Breast epithelium (tissue), 4 donors: ENCODE measurements at regions not wholly inside any gene's neighbourhood (a gene's known extent, or its start where the extent isn't known, plus 50 kb on each side); places are given as distances from the start of the nearest gene placed in this dataset.

Source experiments
- DNase-seq, 2 donors: peaks; one replicate each; pipeline ENCODE4 v3.0.0-alpha.2; 2019; ENCODE audit warnings: low spot score in 2 of 2
- H3K27ac ChIP-seq, 2 donors: fragments of 200-600 bp; sonication (generic) in 1 of 2; one replicate each; pipeline ENCODE4 v1.5.1; 2016 to 2019; ENCODE audit warnings: mild to moderate bottlenecking in 1 of 2
- H3K27me3 ChIP-seq, 2 donors: fragments of 200-600 bp; sonication (generic) in 1 of 2; one replicate each; pipeline versions ENCODE4 v1.5.1 to v1.6.0; 2017 to 2019; ENCODE audit warnings: control low read depth in 1 of 2, mild to moderate bottlenecking in 1 of 2
- H3K36me3 ChIP-seq: fragments of 200-600 bp; one replicate; pipeline ENCODE4 v1.5.1; 2019
- H3K4me1 ChIP-seq, 2 donors: fragments of 200-600 bp; sonication (generic); one replicate each; pipeline ENCODE4 v1.5.1; 2016 to 2019; ENCODE audit warnings: control low read depth in 1 of 2
- H3K4me3 ChIP-seq, 3 donors: fragments of 200-600 bp; sonication (generic); 1 replicate in 2 of 3; 2 replicates in 1 of 3; pipeline ENCODE4 v1.5.1; 2016 to 2019; ENCODE audit warnings: mild to moderate bottlenecking in 3 of 3, moderate library complexity in 2 of 3
- H3K9me3 ChIP-seq, 2 donors: fragments of 200-600 bp; sonication (generic) in 1 of 2; one replicate each; pipeline ENCODE4 v1.5.1; 2016 to 2019; ENCODE audit warnings: control low read depth in 1 of 2
- CTCF ChIP-seq, 3 donors: fragments of 450-650 bp; IDR thresholded peaks; one replicate each; pipeline ENCODE4 v1.5.1; 2016 to 2017; ENCODE audit warnings: antibody characterized with exemption in 3 of 3, mild to moderate bottlenecking in 3 of 3, moderate library complexity in 3 of 3
- POLR2A ChIP-seq: fragments of 450-650 bp; IDR thresholded peaks from one replicate; pipeline ENCODE4 v1.6.1; 2016; ENCODE audit warnings: antibody characterized with exemption, mild to moderate bottlenecking, moderate library complexity
- POLR2AphosphoS5 ChIP-seq, 3 donors: sonication (generic); formaldehyde crosslinking; IDR thresholded peaks; one replicate each; pipeline ENCODE4 v1.6.1; 2017; ENCODE audit warnings: antibody characterized with exemption in 3 of 3
- intact Hi-C: fragments of 100-400 bp; cut with DNase I; formaldehyde crosslinking; loops from one replicate; pipeline ENCODE4 v1.15.1; 2023; ENCODE audit warnings: low total_unique reads

- Histone ChIP-seq H3K4me1 (no peaks in the 10 kb centered on the region), H3K36me3 (no peaks in the 10 kb centered on the region), H3K4me3 (no peak overlapping the region), H3K27me3 (no peaks in the 10 kb centered on the region), H3K9me3 (no peaks in the 10 kb centered on the region), H3K27ac (no peak overlapping the region)
- intact Hi-C loops: no loop called here
- no peak for DNase-seq
- TF ChIP-seq POLR2AphosphoS5 (IDR thresholded peaks at IDR 0.05) (no peak), CTCF (IDR thresholded peaks at IDR 0.05) (no peak), POLR2A (no peak)
Observed at GRCh38 chr9:2286825-2287455, 271.8 kb downstream of the SMARCA2 start.

- Histone ChIP-seq H3K36me3 (no peaks in the 10 kb centered on the region), H3K9me3 (no peaks in the 10 kb centered on the region), H3K4me3 (no peak overlapping the region), H3K27ac (no peak overlapping the region), H3K4me1 (no peaks in the 10 kb centered on the region), H3K27me3 (no peaks in the 10 kb centered on the region)
- DNase-seq: no peak
- TF ChIP-seq POLR2A (no peak), POLR2AphosphoS5 (IDR thresholded peaks at IDR 0.05) (no peak)
- intact Hi-C loops: no loop called here
Observed at GRCh38 chr9:2288309-2288708, 273.2 kb downstream of the SMARCA2 start.

GRCh38 chr9:2289263-2289662 lies 274.1 kb downstream of the SMARCA2 start:
- Histone ChIP-seq H3K9me3 (no peaks in the 10 kb centered on the region), H3K27ac (no peak overlapping the region), H3K4me3 (no peak overlapping the region), H3K4me1 (no peaks in the 10 kb centered on the region), H3K27me3 (no peaks in the 10 kb centered on the region), H3K36me3 (no peaks in the 10 kb centered on the region)
- TF ChIP-seq POLR2A: no peak
- no peak for TF ChIP-seq POLR2AphosphoS5 (IDR thresholded peaks at IDR 0.05)
- no peak for DNase-seq
- intact Hi-C loops: no loop called here

GRCh38 chr9:2290382-2290781 lies 275.2 kb downstream of the SMARCA2 start:
- intact Hi-C loops: loop anchor here (5.0 kb wide), 1 partner anchor 707 kb away; no protein-coding TSS in a partner anchor
- Histone ChIP-seq H3K4me3 (no peak overlapping the region), H3K36me3 (no peaks in the 10 kb centered on the region), H3K4me1 (no peaks in the 10 kb centered on the region), H3K27ac (no peak overlapping the region), H3K9me3 (no peaks in the 10 kb centered on the region), H3K27me3 (no peaks in the 10 kb centered on the region)
- no peak for DNase-seq
- TF ChIP-seq POLR2AphosphoS5 (IDR thresholded peaks at IDR 0.05): no peak
- no peak for TF ChIP-seq CTCF (IDR thresholded peaks at IDR 0.05)
- TF ChIP-seq POLR2A: no peak

GRCh38 chr9:2291980-2292704 lies 277.0 kb downstream of the SMARCA2 start:
- peak in 1 of 2 donors; percentile 62 for DNase-seq
- H3K4me1 ChIP-seq: no peaks in the 10 kb centered on the region
- H3K36me3 ChIP-seq: no peaks in the 10 kb centered on the region
- H3K9me3 ChIP-seq: no peaks in the 10 kb centered on the region
- H3K27ac ChIP-seq: peak overlapping the region; percentile 78
- no peaks in the 10 kb centered on the region for H3K27me3 ChIP-seq
- H3K4me3 ChIP-seq: no peak overlapping the region
- intact Hi-C loops: loop anchor here (5.0 kb wide), 1 partner anchor 705 kb away; no protein-coding TSS in a partner anchor
- TF ChIP-seq CTCF (IDR thresholded peaks at IDR 0.05) (peak in 1 of 3 donors; percentile 16), POLR2A (no peak), POLR2AphosphoS5 (IDR thresholded peaks at IDR 0.05) (no peak)

GRCh38 chr9:2292733-2293132 lies 277.6 kb downstream of the SMARCA2 start:
- TF ChIP-seq CTCF (IDR thresholded peaks at IDR 0.05) (no peak), POLR2AphosphoS5 (IDR thresholded peaks at IDR 0.05) (no peak), POLR2A (no peak)
- Histone ChIP-seq H3K9me3 (no peaks in the 10 kb centered on the region), H3K27ac (peak overlapping the region; percentile 78), H3K4me3 (no peak overlapping the region), H3K4me1 (no peaks in the 10 kb centered on the region), H3K27me3 (no peaks in the 10 kb centered on the region), H3K36me3 (no peaks in the 10 kb centered on the region)
- DNase-seq: no peak
- intact Hi-C loops: loop anchor here (5.0 kb wide), 1 partner anchor 705 kb away; no protein-coding TSS in a partner anchor
